GM12875 (cell line): ENCODE measurements at regions not wholly inside any gene's neighbourhood (a gene's known extent, or its start where the extent isn't known, plus 50 kb on each side); places are given as distances from the start of the nearest gene placed in this dataset.

Experiments used
- H3K4me3 ChIP-seq: one replicate; pipeline ENCODE4 v1.5.1; 2011; ENCODE audit warnings: low read depth, low read length, control low read depth
- TF ChIP-seq, protein P1 (sequence below): IDR thresholded peaks from 2 replicates; pipeline ENCODE4 v1.5.1; 2011; ENCODE audit warnings: low read depth, mild to moderate bottlenecking, control low read depth, inconsistent platforms, low read length, moderate library complexity, borderline replicate concordance; ENCODE audit not compliant: insufficient read depth

- no peak overlapping the region for H3K4me3 ChIP-seq
- TF ChIP-seq, protein P1, sequence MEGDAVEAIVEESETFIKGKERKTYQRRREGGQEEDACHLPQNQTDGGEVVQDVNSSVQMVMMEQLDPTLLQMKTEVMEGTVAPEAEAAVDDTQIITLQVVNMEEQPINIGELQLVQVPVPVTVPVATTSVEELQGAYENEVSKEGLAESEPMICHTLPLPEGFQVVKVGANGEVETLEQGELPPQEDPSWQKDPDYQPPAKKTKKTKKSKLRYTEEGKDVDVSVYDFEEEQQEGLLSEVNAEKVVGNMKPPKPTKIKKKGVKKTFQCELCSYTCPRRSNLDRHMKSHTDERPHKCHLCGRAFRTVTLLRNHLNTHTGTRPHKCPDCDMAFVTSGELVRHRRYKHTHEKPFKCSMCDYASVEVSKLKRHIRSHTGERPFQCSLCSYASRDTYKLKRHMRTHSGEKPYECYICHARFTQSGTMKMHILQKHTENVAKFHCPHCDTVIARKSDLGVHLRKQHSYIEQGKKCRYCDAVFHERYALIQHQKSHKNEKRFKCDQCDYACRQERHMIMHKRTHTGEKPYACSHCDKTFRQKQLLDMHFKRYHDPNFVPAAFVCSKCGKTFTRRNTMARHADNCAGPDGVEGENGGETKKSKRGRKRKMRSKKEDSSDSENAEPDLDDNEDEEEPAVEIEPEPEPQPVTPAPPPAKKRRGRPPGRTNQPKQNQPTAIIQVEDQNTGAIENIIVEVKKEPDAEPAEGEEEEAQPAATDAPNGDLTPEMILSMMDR = no peak
Observed at GRCh38 chr6:18527836-18528743, 140.9 kb downstream of the RNF144B start.

GRCh38 chr6:18530201-18530600 is 143.1 kb downstream of the RNF144B start:
- H3K4me3 ChIP-seq = no peak overlapping the region
- TF ChIP-seq, protein P1 = no peak

GRCh38 chr6:18532139-18532538 is 145.0 kb downstream of the RNF144B start:
- TF ChIP-seq, protein P1 = no peak

GRCh38 chr6:18533793-18534192 is 146.6 kb downstream of the RNF144B start:
- no peak overlapping the region for H3K4me3 ChIP-seq
- TF ChIP-seq, protein P1 = no peak

More at GRCh38 chr6:18532139-18532538, 145.0 kb downstream of the RNF144B start:
- no peak overlapping the region for H3K4me3 ChIP-seq

- H3K4me3 ChIP-seq = no peak overlapping the region
- TF ChIP-seq, protein P1 = no peak
Observed at GRCh38 chr6:18536591-18537055, 149.5 kb downstream of the RNF144B start.

DNA sequence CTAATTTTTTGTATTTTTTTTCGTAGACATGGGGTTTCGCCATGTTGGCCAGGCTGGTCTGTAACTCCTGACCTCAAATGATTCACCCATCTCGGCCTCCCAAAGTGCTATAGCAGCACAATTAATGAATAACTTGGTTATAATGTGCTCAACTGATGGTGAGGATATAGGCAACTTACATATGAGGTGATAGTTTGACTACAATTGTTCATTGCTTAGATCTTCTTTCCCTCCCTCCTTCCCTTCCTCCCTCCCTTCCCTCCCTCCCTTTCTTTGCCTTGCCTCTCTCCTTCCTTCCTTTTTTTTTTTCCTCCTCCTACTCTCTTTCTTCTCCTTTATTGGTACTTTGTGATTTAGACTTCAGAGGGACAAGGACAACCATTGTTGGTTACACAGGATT is 151.2 kb downstream of the RNF144B start:
- H3K4me3 ChIP-seq = no peak overlapping the region

More for the DNA sequence above, 151.2 kb downstream of the RNF144B start:
- TF ChIP-seq, protein P1 = no peak
